Chondrocyte (in vitro differentiated cells): ENCODE measurements at regions not wholly inside any gene's neighbourhood (a gene's known extent, or its start where the extent isn't known, plus 50 kb on each side); places are given as distances from the start of the nearest gene placed in this dataset.

Experiments
- DNase-seq: peaks from one replicate; pipeline ENCODE4 v3.0.0; 2021; ENCODE audit warnings: mixed read lengths, low spot score
- H3K27ac Mint-ChIP-seq: one replicate; pipeline ENCODE4 v1.8.0; 2021; ENCODE audit warnings: mild to moderate bottlenecking, moderate library complexity, mixed read lengths; ENCODE audit not compliant: unreplicated experiment
- H3K27me3 Mint-ChIP-seq: 2 replicates; pipeline ENCODE4 v1.8.0; 2021; ENCODE audit warnings: low read depth, mixed read lengths
- H3K36me3 Mint-ChIP-seq: 2 replicates; pipeline ENCODE4 v1.8.0; 2021; ENCODE audit warnings: low read depth, mixed read lengths
- H3K4me1 Mint-ChIP-seq: 2 replicates; pipeline ENCODE4 v1.8.0; 2021; ENCODE audit warnings: low read depth, mild to moderate bottlenecking, mixed read lengths
- H3K4me3 Mint-ChIP-seq: one replicate; pipeline ENCODE4 v1.8.0; 2021; ENCODE audit warnings: mild to moderate bottlenecking, moderate library complexity, mixed read lengths; ENCODE audit not compliant: unreplicated experiment
- H3K9me3 Mint-ChIP-seq: 2 replicates; pipeline ENCODE4 v1.8.0; 2021; ENCODE audit warnings: low read depth, mixed read lengths
- CTCF ChIP-seq: fragments of 200-600 bp; sonication (generic); IDR thresholded peaks from 2 replicates; pipeline ENCODE4 v1.5.0; 2021; ENCODE audit warnings: antibody characterized with exemption, mild to moderate bottlenecking, moderate library complexity

GRCh38 chr3:164390046-164390445 lies 688.2 kb downstream of the SI start:
- peaks cover 10% of the 10 kb centered on the region for H3K27me3 Mint-ChIP-seq
- no peaks in the 10 kb centered on the region for H3K9me3 Mint-ChIP-seq
- no peak for DNase-seq
- no peaks in the 10 kb centered on the region for H3K36me3 Mint-ChIP-seq
- no peak overlapping the region for H3K27ac Mint-ChIP-seq
- peak; percentile 58 for TF ChIP-seq CTCF
- H3K4me1 Mint-ChIP-seq: no peaks in the 10 kb centered on the region
- no peak overlapping the region for H3K4me3 Mint-ChIP-seq

- Mint-ChIP-seq H3K27me3 (peaks cover 3% of the 10 kb centered on the region), H3K4me3 (no peak overlapping the region), H3K4me1 (no peaks in the 10 kb centered on the region), H3K36me3 (no peaks in the 10 kb centered on the region), H3K9me3 (no peaks in the 10 kb centered on the region), H3K27ac (no peak overlapping the region)
- TF ChIP-seq CTCF: no peak
- no peak for DNase-seq
Measured at GRCh38 chr3:164387236-164387635, 691.1 kb downstream of the SI start.

GRCh38 chr3:164380156-164380555 lies 698.1 kb downstream of the SI start:
- Mint-ChIP-seq H3K27ac (no peak overlapping the region), H3K9me3 (no peaks in the 10 kb centered on the region), H3K27me3 (peaks cover 4% of the 10 kb centered on the region), H3K36me3 (no peaks in the 10 kb centered on the region), H3K4me1 (peaks cover 4% of the 10 kb centered on the region), H3K4me3 (no peak overlapping the region)
- DNase-seq: no peak
- no peak for TF ChIP-seq CTCF

GRCh38 chr3:164377466-164377865 lies 700.8 kb downstream of the SI start:
- Mint-ChIP-seq H3K4me3 (no peak overlapping the region), H3K27ac (no peak overlapping the region), H3K27me3 (peaks cover 2% of the 10 kb centered on the region)

GRCh38 chr3:164375995-164376394 lies 702.3 kb downstream of the SI start:
- H3K36me3 Mint-ChIP-seq: no peaks in the 10 kb centered on the region
- no peak for TF ChIP-seq CTCF

More at GRCh38 chr3:164377466-164377865, 700.8 kb downstream of the SI start:
- Mint-ChIP-seq H3K36me3 (no peaks in the 10 kb centered on the region), H3K4me1 (peaks cover 4% of the 10 kb centered on the region), H3K9me3 (no peaks in the 10 kb centered on the region)
- DNase-seq: no peak
- no peak for TF ChIP-seq CTCF

More at GRCh38 chr3:164375995-164376394, 702.3 kb downstream of the SI start:
- H3K4me3 Mint-ChIP-seq: no peak overlapping the region
- H3K27ac Mint-ChIP-seq: no peak overlapping the region
- H3K27me3 Mint-ChIP-seq: no peaks in the 10 kb centered on the region
- no peak for DNase-seq
- H3K4me1 Mint-ChIP-seq: peaks cover 4% of the 10 kb centered on the region
- H3K9me3 Mint-ChIP-seq: no peaks in the 10 kb centered on the region
